Naive thymus-derived CD4-positive, alpha-beta T cell (primary cell): ENCODE measurements at regions not wholly inside any gene's neighbourhood (a gene's known extent, or its start where the extent isn't known, plus 50 kb on each side); places are given as distances from the start of the nearest gene placed in this dataset.
"Not testable (repeated sequence)": the region's sequence is repeated elsewhere in the genome, so short reads cannot be mapped to it uniquely, and the experiment has no call there.

Source experiments
- ATAC-seq: fragments of 150-1000 bp; cut with Tn5 transposase; 2 replicates; pipeline ENCODE4 v1.10.0; 2021; ENCODE audit warnings: mild to moderate bottlenecking, moderate library complexity
- CTCF ChIA-PET: fragments of 350-600 bp; sonication (Branson Sonifier 250); formaldehyde crosslinking; loops from one replicate; lab custom pipeline; 2021; ENCODE audit warnings: antibody characterized with exemption; lab: Charles Lee
- POLR2A ChIA-PET: fragments of 350-600 bp; sonication (Branson Sonifier 250); formaldehyde crosslinking; loops from one replicate; lab custom pipeline; 2021; ENCODE audit warnings: antibody characterized with exemption, inconsistent platforms; lab: Charles Lee
- DNase-seq, 9 donors: peaks; one replicate each; pipeline versions ENCODE4 v3.0.0 to v3.0.0-alpha.2; 2020 to 2022; ENCODE audit warnings: mixed read lengths in 1 of 9
- H3K27ac ChIP-seq: one replicate; pipeline ENCODE4 v1.7.0; 2013; ENCODE audit warnings: mild to moderate bottlenecking, low read depth, low read length, moderate library complexity
- H3K27me3 ChIP-seq, 2 donors: one replicate each; pipeline ENCODE4 v1.7.0; 2013; ENCODE audit warnings: low read length in 2 of 2, mild to moderate bottlenecking in 2 of 2, moderate library complexity in 2 of 2; ENCODE audit not compliant: control insufficient read depth in 2 of 2, insufficient read depth in 2 of 2
- H3K36me3 ChIP-seq, 3 experiments: 1 replicate in 2 of 3; 2 replicates in 1 of 3; pipeline ENCODE4 v1.7.0; 2013; ENCODE audit warnings: low read length in 3 of 3, mild to moderate bottlenecking in 3 of 3, moderate library complexity in 1 of 3; ENCODE audit not compliant: insufficient read depth in 3 of 3, control insufficient read depth in 2 of 3
- H3K4me1 ChIP-seq, 2 donors: one replicate each; pipeline ENCODE4 v1.7.0; 2013; ENCODE audit warnings: low read length in 2 of 2, mild to moderate bottlenecking in 2 of 2, moderate library complexity in 1 of 2; ENCODE audit not compliant: control insufficient read depth in 2 of 2, insufficient read depth in 2 of 2
- H3K4me3 ChIP-seq: 2 replicates; pipeline ENCODE4 v1.7.0; 2013; ENCODE audit warnings: mild to moderate bottlenecking, low read length
- H3K9me3 ChIP-seq, 3 experiments: 1 replicate in 2 of 3; 2 replicates in 1 of 3; pipeline ENCODE4 v1.7.0; 2013; ENCODE audit warnings: low read length in 3 of 3; ENCODE audit not compliant: control insufficient read depth in 2 of 3
- H3K27ac Mint-ChIP-seq, 9 donors: one replicate each; pipeline ENCODE4 v1.8.0; 2020 to 2022; ENCODE audit warnings: mixed read lengths in 9 of 9, mild to moderate bottlenecking in 8 of 9, moderate library complexity in 5 of 9, inconsistent platforms in 2 of 9
- H3K27me3 Mint-ChIP-seq, 5 donors: one replicate each; pipeline ENCODE4 v1.8.0; 2021 to 2022; ENCODE audit warnings: mixed read lengths in 5 of 5, mild to moderate bottlenecking in 1 of 5
- H3K36me3 Mint-ChIP-seq, 5 donors: one replicate each; pipeline ENCODE4 v1.8.0; 2020 to 2022; ENCODE audit warnings: mixed read lengths in 5 of 5, mild to moderate bottlenecking in 3 of 5, inconsistent platforms in 1 of 5
- H3K4me1 Mint-ChIP-seq, 7 donors: one replicate each; pipeline ENCODE4 v1.8.0; 2020 to 2022; ENCODE audit warnings: mixed read lengths in 7 of 7, mild to moderate bottlenecking in 3 of 7, inconsistent platforms in 1 of 7
- H3K4me3 Mint-ChIP-seq, 10 donors: one replicate each; pipeline ENCODE4 v1.8.0; 2020 to 2022; ENCODE audit warnings: mild to moderate bottlenecking in 10 of 10, mixed read lengths in 10 of 10, moderate library complexity in 6 of 10, inconsistent platforms in 2 of 10
- H3K9me3 Mint-ChIP-seq, 11 donors: one replicate each; pipeline ENCODE4 v1.8.0; 2020 to 2022; ENCODE audit warnings: mixed read lengths in 11 of 11, mild to moderate bottlenecking in 4 of 11, inconsistent platforms in 1 of 11, moderate library complexity in 1 of 11
- intact Hi-C, 2 donors: fragments of 100-400 bp; cut with micrococcal nuclease; formaldehyde crosslinking; loops; one replicate each; pipeline ENCODE4 v1.15.1; 2023

DNA sequence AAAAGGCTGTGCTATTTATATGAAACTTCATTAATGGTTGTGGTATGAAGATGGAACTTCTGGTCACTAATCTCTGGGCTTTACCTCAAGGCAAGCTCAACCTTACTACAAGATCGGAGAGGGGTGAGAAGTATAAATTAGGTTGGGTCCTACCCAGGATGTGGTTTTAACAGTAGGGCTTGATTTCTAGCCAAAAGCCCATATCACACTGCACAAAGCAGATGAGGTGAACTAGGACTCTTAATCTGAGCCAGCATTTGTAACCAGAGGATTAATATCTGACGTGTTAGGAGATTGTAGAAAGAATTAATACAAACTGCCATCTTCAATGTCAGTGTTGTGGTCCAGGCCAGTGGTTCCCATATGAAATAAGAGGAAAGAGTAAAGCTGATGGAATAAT is 86.4 kb upstream of the RGPD4 start:
- no peak overlapping the region for H3K4me3 Mint-ChIP-seq
- no peaks in the 10 kb centered on the region for H3K36me3 Mint-ChIP-seq
- H3K4me3 ChIP-seq, result no peak overlapping the region
- ATAC-seq, result no peak
- peaks cover 0 to 10% (median 0%) of the 10 kb centered on the region in 11 donors for H3K9me3 Mint-ChIP-seq
- no peaks in the 10 kb centered on the region for H3K4me1 ChIP-seq
- DNase-seq, result no peak
- peaks cover 0 to 7% (median 0%) of the 10 kb centered on the region in 7 donors for H3K4me1 Mint-ChIP-seq
- no peaks in the 10 kb centered on the region for H3K36me3 ChIP-seq
- no peak overlapping the region for H3K27ac Mint-ChIP-seq
- CTCF ChIA-PET, result no interaction called here
- POLR2A ChIA-PET, result no interaction called here
- intact Hi-C loops, result no loop called here
- peaks cover 0 to 6% (median 0%) of the 10 kb centered on the region in 5 donors for H3K27me3 Mint-ChIP-seq
- H3K9me3 ChIP-seq, result no peaks in the 10 kb centered on the region
- no peaks in the 10 kb centered on the region for H3K27me3 ChIP-seq
- H3K27ac ChIP-seq, result no peak overlapping the region

DNA sequence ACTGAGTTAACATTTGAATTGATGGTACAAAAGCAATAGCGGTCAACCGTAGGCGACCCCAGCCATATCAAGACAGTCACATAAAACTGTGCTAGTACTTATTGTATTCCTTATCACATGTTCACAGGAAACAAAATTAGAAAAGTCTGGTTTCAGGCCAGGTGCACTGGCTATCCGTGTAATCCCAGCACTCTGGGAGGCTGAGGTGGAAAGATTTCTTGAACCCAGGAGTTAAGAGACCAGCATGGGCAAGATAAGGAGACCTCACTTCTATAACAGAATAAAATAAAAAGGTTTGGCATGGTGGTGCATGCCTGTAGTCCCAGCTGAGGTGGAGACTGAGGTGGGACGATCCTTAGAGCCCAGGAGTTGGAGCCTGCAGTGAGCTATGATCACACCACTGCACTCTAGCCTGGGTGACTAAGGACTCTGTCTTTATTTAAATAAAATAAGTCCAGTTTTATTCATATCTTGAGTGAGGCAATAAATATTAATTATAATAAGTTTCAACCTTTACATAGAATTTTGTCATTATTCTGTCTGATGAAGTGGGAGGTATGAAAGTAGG is 84.1 kb upstream of the RGPD4 start:
- H3K36me3 Mint-ChIP-seq, result no peaks in the 10 kb centered on the region
- peaks cover 0 to 6% (median 0%) of the 10 kb centered on the region in 5 donors for H3K27me3 Mint-ChIP-seq
- intact Hi-C loops, result no loop called here

GRCh38 chr2:107743274-107743673 is 83.4 kb upstream of the RGPD4 start:
- H3K27me3 Mint-ChIP-seq, result peaks cover 0 to 6% (median 0%) of the 10 kb centered on the region in 5 donors
- Histone ChIP-seq H3K27ac (no peak overlapping the region), H3K4me3 (no peak overlapping the region), H3K4me1 (no peaks in the 10 kb centered on the region), H3K9me3 (no peaks in the 10 kb centered on the region), H3K36me3 (no peaks in the 10 kb centered on the region), H3K27me3 (no peaks in the 10 kb centered on the region)
- peaks cover 0 to 7% (median 0%) of the 10 kb centered on the region in 7 donors for H3K4me1 Mint-ChIP-seq
- ChIA-PET POLR2A (no interaction called here), CTCF (no interaction called here)
- intact Hi-C loops, result no loop called here
- no peak for DNase-seq
- H3K36me3 Mint-ChIP-seq, result no peaks in the 10 kb centered on the region
- ATAC-seq, result no peak
- H3K4me3 Mint-ChIP-seq, result no peak overlapping the region
- no peak overlapping the region for H3K27ac Mint-ChIP-seq
- H3K9me3 Mint-ChIP-seq, result peaks cover 0 to 10% (median 0%) of the 10 kb centered on the region in 11 donors

More for the DNA sequence above, 84.1 kb upstream of the RGPD4 start:
- Mint-ChIP-seq H3K27ac (no peak overlapping the region), H3K9me3 (peaks cover 0 to 10% (median 0%) of the 10 kb centered on the region in 11 donors), H3K4me3 (no peak overlapping the region), H3K4me1 (peaks cover 0 to 7% (median 0%) of the 10 kb centered on the region in 7 donors)
- Histone ChIP-seq H3K4me3 (no peak overlapping the region), H3K9me3 (no peaks in the 10 kb centered on the region), H3K36me3 (no peaks in the 10 kb centered on the region), H3K27ac (no peak overlapping the region), H3K27me3 (no peaks in the 10 kb centered on the region), H3K4me1 (no peaks in the 10 kb centered on the region)
- DNase-seq (no peak), ATAC-seq (no peak)
- ChIA-PET CTCF (no interaction called here), POLR2A (no interaction called here)

DNA sequence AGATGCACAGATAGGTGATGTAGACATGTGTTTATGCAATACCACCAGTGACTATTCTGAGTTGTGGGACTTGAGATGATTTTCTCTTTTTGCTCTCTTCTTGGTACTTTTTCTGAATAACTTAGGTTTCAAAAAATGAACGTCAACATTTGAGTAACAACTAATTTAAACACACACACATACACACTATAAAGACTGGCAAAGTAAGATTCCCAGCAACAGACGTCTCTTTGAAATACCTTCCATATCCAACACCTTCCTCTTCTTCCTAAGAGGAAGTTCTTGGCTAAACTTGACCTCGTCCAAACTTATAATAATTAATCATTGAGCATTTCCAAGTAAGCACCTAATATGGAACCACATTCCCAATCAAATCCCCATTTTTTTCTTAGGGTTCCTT is 81.6 kb upstream of the RGPD4 start:
- Mint-ChIP-seq H3K36me3 (no peaks in the 10 kb centered on the region), H3K27me3 (peaks cover 0 to 6% (median 0%) of the 10 kb centered on the region in 5 donors), H3K4me1 (peaks cover 0 to 6% (median 0%) of the 10 kb centered on the region in 7 donors), H3K9me3 (peaks cover 0 to 9% (median 0%) of the 10 kb centered on the region in 11 donors), H3K4me3 (no peak overlapping the region), H3K27ac (no peak overlapping the region)
- Histone ChIP-seq H3K27ac (no peak overlapping the region), H3K27me3 (no peaks in the 10 kb centered on the region), H3K4me1 (no peaks in the 10 kb centered on the region), H3K9me3 (no peaks in the 10 kb centered on the region), H3K36me3 (no peaks in the 10 kb centered on the region), H3K4me3 (no peak overlapping the region)
- POLR2A ChIA-PET, result no interaction called here
- intact Hi-C loops, result no loop called here
- DNase-seq (no peak), ATAC-seq (no peak)
- CTCF ChIA-PET, result no interaction called here

DNA sequence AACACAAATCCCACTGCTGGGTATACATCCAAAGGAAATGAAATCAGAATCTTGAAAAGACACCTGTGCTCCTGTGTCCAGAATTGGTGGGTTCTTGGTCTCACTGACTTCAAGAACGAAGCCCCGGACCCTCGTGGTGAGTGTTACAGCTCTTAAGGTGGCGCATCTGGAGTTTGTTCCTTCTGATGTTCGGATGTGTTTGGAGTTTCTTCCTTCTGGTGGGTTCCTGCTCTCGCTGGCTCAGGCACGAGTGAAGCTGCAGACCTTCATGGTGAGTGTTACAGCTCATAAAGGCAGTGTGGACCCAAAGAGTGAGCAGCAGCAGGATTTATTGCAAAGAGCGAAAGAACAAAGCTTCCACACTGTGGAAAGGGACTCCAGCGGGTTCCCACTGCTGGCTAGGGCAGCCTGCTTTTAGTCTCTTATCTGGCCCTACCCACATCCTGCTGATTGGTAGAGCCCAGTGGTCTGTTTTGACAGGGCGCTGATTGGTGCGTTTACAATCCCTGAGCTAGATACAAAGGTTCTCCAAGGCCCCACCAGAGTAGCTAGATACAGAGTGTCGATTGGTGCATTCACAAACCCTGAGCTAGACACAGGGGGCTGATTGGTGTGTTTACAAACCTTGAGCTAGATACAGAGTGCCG is 80.0 kb upstream of the RGPD4 start:
- H3K27ac Mint-ChIP-seq, H3K9me3 Mint-ChIP-seq, H3K36me3 Mint-ChIP-seq, H3K9me3 ChIP-seq, H3K27me3 ChIP-seq, H3K4me3 Mint-ChIP-seq, intact Hi-C loops, POLR2A ChIA-PET, H3K27me3 Mint-ChIP-seq, H3K4me3 ChIP-seq, H3K4me1 Mint-ChIP-seq, ATAC-seq, H3K4me1 ChIP-seq, CTCF ChIA-PET, DNase-seq, H3K36me3 ChIP-seq, H3K27ac ChIP-seq: not testable (repeated sequence)

DNA sequence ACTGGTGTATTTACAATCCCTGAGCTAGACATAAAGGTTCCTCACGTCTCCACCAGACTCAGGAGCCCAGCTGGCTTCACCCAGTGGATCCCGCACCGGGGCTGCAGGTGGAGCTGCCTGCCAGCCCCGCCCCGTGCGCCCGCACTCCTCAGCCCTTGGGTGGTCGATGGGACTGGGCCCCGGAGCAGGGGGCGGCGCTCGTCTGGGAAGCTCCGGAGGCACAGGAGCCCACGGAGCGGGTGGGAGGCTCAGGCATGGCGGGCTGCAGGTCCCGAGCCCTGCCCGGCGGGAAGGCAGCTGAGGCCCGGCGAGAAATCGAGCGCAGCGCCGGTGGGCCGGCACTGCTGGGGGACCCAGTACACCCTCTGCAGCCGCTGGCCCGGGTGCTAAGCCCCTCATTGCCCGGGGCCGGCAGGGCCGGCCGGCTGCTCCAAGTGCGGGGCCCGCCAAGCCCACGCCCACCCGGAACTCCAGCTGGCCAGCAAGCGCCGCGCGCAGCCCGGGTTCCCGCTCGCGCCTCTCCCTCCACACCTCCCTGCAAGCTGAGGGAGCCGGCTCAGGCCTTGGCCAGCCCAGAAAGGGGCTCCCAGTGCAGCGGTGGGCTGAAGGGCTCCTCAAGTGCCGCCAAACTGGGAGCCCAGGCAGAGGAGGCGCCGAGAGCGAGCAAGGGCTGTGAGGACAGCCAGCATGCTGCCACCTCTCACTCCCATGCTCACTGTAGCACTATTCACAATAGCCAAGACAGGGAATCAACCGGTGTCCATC is 79.3 kb upstream of the RGPD4 start:
- H3K36me3 ChIP-seq, H3K4me1 ChIP-seq, H3K9me3 Mint-ChIP-seq, H3K4me3 ChIP-seq, H3K4me1 Mint-ChIP-seq, H3K9me3 ChIP-seq, H3K27me3 Mint-ChIP-seq, H3K27ac Mint-ChIP-seq, POLR2A ChIA-PET, DNase-seq, intact Hi-C loops, ATAC-seq, CTCF ChIA-PET, H3K36me3 Mint-ChIP-seq, H3K27ac ChIP-seq, H3K27me3 ChIP-seq, H3K4me3 Mint-ChIP-seq: not testable (repeated sequence)
